HG03342 (cell line): ENCODE measurements at regions not wholly inside any gene's neighbourhood (a gene's known extent, or its start where the extent isn't known, plus 50 kb on each side); places are given as distances from the start of the nearest gene placed in this dataset.
A peak's percentile ranks its signal among the peaks of the same experiment; 100 is the strongest.

Source experiments
- ATAC-seq: cut with Tn5 transposase; IDR thresholded peaks from one replicate; pipeline ENCODE4 v1.9.1; 2021; ENCODE audit warnings: mild to moderate bottlenecking, moderate library complexity; ENCODE audit not compliant: unreplicated experiment

DNA sequence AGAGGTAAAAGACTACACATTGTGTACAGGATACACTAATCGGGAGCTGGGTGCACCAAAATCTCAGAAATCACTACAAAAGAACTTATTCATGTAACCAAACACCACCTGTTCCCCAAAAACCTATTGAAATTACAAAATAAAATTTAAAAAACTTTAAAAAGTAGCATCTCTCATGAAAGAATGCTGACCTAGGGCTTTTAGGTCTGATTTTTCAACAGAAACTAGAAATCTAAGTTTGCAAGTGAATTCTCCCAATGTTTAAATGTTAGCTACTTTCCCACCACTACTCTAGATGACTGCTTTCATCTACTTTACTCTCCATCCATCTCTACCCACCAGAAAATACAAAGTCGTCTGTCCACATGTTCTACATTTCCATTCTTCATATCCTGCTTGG is 1447.7 kb downstream of the RPA4 start:
- no peak for ATAC-seq

DNA sequence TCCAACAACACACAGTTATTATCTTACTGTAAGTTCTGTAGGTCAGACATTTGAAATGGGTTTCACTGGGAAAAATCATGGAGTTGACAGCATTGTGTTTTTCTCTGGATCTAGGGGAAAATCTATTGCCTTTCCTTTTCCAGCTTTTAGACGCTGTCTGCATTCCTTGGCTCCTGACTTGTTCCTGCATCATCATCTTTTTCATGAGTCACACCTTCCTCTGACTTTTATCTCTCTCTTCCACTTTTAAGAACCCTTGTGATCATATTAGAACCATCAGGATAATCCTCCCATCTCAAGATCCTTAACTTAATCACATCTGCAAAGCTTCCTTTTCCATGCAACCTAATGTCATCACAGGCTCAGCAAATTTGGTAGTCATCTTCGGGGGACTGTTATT is 1454.8 kb downstream of the RPA4 start:
- ATAC-seq = no peak

DNA sequence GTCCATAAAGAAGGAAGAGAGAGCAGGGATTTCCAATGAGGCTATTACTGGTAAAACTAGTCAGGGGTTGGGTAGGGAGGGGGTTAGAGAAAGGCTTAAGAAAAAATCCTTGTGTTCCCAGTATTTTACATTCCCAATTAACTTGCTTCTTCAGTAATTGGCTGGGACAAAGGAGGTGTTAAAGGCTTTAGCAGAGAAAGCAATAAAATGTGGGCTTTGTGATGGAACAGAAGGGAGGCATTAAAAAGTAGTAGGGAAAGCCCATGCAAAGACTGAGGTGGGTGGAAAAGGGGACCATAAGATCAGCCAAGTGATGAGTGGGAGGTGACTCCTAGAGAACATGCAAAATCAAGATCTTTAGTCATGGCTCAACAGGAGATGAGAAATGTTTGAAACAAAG is 1467.2 kb downstream of the RPA4 start:
- ATAC-seq = no peak

DNA sequence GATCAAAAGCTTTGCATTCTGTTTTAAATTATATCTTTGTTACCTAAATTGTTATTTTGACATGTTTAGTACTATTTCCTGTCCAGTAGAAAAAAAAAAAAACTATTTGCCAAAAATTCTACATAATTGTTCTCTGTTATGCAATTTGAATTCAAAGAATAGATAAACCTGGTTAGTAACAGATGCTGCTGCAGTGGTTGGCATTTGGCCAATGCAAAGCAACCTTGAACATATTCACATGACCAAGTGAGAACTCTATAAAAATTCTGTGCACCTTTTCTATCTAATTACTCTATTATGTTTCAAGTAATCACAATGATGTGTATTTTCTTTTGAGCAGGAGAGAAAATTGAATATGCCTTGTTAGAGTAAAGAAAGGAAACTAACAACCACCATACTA is 1473.4 kb downstream of the RPA4 start:
- ATAC-seq = no peak

DNA sequence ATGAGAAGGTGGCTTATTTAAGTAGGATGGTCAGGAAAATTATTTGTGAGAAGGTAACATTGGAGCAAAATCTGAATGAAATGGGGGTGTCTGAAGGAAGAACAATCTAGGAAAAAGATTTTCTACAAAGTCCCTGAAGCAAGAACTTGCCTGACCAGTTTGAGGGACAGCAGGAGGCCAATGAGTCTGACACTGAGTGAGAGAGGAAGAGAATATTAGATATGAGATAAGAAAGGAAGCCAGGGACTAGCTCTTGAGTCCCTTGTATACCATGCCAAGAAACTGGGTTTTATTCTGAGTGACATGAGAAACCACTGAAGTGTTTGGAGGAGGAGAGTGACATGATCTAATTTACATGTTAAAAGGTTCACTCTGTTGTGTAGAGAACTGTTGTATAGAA is 1478.9 kb downstream of the RPA4 start:
- ATAC-seq = no peak

DNA sequence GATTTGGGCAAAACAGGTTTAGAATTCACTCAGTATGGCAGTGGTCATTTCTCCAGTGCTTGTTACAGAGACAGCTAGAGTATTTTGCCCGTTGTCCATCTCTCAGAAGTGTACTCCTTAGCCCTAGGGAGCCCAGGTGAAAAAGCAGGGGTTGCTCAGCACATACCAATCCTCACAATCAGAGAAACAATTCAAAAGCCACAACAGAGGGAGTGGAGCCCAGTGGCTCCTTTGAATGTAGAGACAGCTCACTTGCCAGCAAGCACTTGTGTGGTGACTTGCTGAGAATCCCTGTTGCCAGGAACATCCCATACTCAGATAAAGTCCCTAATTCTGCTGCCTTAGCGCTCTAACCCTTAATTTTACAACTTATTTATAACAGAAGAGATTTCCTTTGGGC is 1488.3 kb downstream of the RPA4 start:
- no peak for ATAC-seq

DNA sequence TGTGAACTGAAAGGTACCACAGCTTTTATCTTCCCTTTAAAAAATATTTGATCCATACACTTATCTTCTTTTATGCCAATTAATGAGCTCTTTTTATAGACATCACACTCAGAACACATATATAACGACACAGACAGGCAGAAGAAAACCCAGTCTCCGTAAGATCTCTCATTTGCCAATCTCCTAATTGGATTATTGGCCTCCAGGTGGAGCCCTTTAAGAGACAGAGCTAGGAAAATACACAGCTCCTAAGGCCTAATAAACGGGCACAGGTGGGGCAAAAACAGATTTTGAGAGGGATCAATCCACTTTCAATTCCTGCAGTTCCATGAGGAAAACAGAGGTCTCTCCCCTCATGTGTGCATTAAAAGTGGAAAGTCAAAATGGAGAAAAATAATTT is 1495.4 kb downstream of the RPA4 start:
- no peak for ATAC-seq

DNA sequence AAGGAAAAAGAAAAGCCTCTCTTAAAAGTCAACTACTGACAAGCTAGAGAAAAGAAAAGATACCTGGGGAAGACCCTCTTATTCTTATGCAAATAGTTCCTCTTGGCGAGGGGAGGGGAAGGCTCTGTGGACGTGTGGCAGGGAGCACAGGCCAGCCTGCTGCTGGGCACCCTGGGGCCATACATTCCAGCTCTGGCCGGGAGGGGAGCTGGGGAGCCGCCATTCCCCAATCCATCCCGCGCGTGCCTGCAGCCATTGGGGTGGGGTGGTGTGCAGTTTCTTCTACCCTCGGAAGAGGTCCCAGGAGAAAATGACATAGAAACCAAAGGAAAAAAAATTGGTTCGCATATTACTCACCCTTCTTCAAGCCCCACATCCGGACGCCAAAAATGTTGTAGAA is 1496.4 kb downstream of the RPA4 start:
- ATAC-seq = no peak

DNA sequence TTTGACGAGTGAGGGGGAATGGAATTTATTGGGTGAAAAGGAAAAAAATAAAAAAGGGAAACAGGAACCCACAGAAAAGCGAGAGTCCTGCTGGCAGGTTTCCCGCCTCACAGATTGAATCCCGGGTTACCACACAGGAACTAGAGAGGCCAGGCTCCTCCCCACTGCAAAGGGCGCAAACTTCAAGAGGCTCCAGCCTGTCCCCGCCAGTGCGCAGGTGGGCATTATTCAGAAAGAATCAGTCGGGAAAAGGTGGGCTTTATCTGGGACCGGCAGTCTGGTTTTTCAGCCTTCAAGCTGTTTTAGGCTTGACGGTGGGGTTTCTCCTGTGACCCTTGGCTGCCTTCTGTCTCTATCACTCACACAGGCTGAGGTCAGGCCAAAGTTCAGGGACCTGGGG is 1496.8 kb downstream of the RPA4 start:
- no peak for ATAC-seq

DNA sequence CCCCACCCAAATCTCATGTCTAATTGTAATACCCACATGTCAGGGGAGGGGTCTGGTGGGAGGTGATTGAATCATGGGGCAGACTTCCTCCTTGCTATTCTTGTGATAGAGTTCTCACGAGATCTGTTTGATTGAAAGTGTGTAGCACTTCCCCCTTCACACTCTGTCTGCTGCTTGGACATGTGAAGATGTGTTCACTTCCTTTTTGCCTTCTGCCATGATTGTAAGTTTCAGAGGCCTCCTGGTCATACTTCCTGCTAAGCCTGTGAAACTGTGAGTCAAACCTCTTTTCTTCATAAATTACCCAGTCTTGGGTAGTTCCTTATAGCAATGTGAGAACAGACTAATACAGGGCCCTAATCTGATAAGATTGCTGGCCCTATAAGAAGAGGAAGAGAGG is 1514.8 kb downstream of the RPA4 start:
- peak; percentile 69 for ATAC-seq

DNA sequence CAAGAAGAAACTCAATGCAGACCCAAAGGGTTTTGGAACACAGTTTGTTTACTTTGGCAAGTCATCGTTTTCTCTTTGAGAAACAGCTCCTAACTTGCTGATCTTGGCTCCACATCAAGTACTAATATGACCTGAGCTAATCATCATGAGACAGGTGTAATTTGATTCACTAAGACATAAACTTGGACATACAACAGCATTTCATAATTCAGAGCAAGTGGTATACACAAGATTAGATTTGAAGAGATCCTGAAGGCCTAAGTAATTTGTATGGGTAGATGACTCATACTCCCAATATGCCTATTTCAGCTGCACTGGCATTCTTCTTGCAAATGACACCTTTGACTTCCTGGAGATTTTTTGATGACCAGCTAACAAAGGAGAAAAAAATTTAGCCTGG is 1521.7 kb downstream of the RPA4 start:
- ATAC-seq = no peak

DNA sequence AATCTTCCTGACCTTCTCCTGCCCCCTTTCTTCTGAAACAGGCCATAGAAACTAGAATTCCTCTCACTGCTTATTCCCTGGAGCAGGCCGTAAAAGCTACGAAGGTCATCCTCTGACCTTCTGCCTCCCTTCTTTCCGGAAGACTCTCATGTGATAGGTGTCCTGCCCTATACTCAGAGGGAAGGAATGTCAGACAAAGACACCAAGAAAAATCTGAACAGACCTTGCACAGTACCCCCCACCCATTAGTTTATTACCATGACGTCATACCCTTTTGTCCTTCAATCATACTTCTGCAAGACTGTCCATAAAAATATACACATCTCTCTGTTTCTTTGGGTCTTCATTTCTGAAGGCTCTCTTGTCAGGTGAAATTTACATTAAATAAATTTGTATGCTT is 1523.9 kb downstream of the RPA4 start:
- ATAC-seq = no peak

DNA sequence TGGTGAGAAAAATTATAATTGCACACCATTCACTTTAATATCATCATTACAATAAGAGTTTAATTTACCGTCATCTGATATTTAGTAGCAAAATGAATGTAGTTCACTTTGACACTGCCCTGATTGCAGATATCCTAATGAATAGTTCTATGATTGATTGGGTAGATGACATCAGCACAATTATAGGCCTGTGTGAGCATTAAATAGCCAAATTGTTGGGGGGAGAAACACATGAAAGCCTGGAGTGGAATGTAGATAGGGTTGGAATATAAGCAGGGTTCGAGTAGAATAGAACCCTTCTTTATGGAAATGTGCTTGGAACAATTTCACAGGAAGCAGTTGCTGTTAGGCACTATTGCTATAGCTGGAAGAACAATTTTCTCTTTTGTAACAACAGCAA is 1526.2 kb downstream of the RPA4 start:
- ATAC-seq = no peak

DNA sequence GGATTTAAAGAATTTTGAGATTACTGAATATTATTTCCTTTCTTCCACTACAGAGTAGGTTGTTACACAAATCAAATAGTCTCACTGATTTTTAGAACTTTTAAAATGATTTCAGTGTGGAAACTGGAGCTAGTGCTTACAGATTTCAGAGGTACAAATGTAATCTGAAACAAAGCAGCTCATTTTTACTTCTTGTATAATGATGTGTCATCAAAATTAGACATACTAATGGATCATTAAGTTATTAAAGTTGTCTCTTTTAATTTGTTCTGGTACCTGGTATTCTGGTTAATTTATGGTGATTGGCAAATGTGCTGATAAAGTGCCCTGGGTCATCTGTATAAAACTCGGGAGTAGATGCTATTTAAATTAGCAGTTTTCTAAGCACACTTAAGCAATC is 1528.3 kb downstream of the RPA4 start:
- no peak for ATAC-seq

DNA sequence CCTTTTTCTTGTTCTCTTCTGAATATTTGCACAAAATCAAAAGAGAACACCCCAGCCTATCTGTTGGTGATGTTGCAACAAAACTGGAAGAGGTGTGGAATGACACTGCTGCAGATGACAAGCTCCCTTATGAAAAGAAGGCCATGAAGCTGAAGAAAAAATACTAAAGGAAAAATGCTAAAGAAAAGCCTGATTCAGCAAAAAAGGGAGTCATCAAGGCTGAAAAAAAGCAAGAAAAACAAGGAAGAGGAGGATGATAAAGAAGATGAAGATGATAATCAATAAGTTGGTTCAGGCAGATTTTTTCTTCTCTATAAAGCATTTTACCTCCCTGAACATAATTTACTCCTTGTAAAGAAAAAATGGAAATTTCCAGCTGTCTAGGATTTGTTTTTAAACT is 1538.8 kb downstream of the RPA4 start:
- ATAC-seq = no peak

DNA sequence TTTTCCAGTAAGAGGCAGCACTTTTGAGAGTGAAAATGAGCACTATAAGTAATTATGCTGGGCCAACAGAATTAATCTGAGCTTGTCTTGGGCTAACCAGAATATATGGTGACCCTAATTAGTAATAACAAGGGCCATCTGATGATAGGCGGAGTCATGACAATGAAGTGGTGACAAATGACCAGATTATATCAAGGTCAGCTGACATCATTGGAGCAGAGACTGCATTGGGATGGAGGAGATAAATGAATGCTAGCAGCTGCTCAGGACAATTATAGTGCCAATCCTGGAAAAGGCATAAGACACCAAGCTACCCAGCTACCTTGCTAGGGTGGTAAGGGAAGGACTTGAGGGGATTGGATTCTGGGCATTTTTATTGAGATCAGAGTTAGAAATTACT is 1548.7 kb downstream of the RPA4 start:
- no peak for ATAC-seq

DNA sequence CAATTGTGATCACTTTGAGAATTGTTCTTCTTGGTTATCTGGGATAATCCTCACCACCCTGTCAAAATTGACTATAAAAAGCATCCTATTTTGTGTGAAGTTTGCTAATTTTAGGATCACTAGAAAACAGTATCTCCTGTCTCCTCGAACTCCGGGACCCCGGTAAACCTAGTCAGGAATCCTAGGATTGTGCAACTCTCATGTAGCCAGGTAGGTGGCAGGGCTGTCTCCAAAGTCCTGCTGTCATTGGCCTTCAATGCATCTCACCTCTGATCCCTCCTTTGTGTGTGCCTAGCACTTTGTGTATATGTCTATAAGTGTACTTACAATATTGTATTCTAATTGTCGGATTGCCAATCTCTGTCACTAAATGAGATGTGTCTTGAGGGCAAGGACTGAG is 1564.8 kb downstream of the RPA4 start:
- no peak for ATAC-seq

DNA sequence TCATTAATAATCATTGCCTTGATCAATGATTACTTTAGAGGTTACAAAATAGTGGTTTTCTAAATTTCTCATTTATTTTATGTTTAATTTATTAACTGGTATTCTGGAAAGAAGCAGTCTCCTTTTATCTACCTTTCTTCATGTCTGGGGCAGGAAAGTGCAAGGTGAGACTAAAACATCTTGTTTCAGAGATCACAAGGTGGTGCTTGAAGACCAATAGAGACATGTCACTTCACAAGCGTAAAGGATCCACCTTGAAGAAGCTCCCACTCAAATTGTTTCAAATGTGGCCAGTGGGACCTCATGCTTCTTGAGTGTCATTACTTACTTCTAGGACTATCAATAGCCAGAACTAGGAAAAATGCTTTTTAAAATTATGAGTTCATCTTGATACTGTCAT is 1568.7 kb downstream of the RPA4 start:
- no peak for ATAC-seq

DNA sequence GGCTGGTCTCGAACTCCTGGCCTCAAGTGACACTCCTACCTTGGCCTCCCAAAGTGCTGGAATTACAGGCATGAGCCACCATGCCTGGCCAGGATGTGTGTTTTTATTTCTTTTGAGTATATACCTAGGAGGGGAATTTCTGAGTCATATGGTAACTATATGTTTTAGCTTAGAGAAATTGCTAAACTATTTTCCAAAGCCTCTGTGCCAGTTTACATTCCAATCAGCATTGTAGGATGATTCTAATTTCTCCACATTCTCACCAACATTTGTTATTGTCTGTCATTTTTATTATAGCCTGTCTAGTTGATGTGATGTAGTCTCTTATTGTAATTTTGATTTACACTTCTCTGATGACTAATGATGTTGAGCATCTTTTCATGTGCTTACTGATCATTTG is 1576.0 kb downstream of the RPA4 start:
- no peak for ATAC-seq

DNA sequence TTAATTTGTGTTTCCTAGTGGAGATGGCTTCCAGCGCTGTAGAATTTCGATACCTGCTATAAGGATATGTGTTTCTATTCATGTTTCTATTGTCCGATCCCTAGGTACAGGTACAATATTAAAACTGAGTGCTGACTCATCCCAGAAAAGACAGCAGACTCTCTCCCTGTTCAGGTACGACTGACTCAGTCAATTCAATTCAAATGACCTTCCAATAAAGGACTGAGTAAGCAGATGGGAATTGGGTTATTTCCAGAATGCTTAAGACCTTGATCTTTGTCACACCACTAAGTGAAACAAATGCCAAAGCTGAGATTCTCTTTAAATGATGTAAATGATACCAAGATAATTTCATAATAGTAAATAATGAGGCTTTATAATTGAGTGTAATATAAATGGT is 1596.9 kb downstream of the RPA4 start:
- ATAC-seq = no peak

DNA sequence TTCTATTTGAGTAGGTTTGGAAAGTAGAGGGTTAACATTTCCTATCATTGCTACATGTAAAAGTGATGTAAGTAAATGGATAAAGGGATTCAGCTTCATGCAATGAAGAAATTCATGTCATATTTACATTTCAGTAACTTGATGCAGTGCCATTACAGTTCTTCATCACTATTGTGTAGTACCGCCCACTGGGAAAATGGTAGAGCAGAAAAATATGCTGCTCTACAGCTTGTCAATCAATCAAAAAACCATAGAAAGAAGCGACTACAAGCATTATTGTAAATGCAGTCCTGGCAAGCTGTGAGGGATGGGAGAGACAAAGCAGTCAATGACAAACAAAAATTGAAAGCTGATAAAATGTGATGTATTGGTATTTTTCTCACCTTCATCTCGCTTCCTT is 1597.9 kb downstream of the RPA4 start:
- no peak for ATAC-seq

DNA sequence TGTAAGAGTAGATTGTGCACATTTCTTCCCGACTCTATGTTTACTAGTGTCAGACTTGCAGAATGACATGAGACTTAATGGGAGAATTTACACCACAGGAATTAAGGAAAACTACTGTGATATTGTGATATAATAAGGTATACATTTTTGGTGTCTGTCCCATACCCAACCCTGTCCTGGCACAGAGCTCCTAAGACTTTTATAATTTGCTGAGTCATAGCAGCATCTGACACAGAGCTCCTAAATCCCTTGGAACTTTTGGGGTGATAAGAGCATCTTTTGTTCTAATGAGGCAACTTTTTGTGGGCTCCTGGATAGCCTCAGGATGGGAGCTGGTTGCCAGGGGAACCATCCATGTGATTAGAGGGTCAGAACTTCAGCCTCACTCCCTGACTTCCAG is 1607.0 kb downstream of the RPA4 start:
- ATAC-seq = no peak

DNA sequence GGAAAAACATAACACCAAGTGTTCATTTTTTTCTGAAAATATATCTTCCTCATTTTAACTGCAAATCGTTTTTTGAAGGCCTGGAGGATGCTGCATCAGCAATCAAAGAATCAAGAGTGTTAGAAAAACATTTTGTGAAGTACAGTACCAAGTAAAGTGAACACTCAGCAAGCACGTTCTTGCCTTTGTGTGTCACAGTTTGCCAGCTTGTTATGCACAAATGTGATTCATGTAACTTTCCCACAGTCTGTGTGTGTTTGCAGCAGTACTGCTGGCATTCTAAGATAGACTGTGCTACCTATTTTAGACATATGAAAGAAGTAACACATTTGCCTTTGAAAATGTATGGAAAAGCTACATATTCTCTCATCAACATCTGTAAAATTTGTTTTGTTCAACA is 1617.7 kb downstream of the RPA4 start:
- ATAC-seq = no peak

DNA sequence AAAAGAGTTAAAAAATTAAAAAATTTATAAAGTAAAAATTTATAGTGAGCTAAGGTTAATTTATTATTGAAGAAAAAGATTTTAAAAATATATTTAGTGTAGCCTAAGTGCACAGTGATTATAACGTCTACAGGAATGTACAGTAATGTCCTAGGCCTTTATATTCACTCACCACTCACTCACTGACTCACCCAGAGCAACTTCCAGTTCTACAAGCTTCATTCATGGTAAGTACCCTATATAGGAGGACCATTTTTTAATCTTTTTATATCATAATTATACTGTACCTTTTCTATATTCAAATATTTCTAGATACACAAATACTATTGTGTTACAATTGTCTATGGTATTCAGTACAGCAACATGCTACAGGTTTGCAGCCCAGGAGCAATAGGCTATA is 1623.2 kb downstream of the RPA4 start:
- ATAC-seq = no peak
